GM21381 (cell line): ENCODE measurements at regions not wholly inside any gene's neighbourhood (a gene's known extent, or its start where the extent isn't known, plus 50 kb on each side); places are given as distances from the start of the nearest gene placed in this dataset.
A peak's percentile ranks its signal among the peaks of the same experiment; 100 is the strongest.

Experiments
- ATAC-seq: cut with Tn5 transposase; IDR thresholded peaks from one replicate; pipeline ENCODE4 v1.9.1; 2021; ENCODE audit warnings: mild to moderate bottlenecking, moderate library complexity; ENCODE audit not compliant: unreplicated experiment

DNA sequence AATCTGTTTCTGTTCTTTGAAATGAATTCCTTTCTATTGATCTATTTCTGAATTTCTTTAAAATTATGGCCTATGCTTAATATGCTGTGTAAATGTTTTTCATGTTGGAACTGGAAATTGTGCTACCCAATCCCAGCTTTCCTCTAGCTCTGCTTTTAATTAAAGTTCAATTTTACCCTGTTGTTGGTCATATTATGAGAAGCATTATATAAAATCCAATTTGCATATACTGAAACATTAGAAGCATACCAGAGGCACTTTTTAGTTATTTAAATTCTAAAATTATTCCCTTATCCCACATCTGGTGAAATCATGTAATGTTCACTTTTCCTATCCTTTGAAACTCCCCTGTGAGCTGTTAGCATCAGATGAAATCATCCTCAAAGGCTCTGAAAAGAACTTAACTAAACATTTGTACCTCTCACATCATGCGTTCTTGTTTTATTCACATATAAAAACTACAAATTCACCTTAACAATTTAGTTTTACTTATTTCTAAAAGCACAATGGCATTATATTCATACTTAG is 160.6 kb upstream of the COL21A1 start:
- no peak for ATAC-seq

DNA sequence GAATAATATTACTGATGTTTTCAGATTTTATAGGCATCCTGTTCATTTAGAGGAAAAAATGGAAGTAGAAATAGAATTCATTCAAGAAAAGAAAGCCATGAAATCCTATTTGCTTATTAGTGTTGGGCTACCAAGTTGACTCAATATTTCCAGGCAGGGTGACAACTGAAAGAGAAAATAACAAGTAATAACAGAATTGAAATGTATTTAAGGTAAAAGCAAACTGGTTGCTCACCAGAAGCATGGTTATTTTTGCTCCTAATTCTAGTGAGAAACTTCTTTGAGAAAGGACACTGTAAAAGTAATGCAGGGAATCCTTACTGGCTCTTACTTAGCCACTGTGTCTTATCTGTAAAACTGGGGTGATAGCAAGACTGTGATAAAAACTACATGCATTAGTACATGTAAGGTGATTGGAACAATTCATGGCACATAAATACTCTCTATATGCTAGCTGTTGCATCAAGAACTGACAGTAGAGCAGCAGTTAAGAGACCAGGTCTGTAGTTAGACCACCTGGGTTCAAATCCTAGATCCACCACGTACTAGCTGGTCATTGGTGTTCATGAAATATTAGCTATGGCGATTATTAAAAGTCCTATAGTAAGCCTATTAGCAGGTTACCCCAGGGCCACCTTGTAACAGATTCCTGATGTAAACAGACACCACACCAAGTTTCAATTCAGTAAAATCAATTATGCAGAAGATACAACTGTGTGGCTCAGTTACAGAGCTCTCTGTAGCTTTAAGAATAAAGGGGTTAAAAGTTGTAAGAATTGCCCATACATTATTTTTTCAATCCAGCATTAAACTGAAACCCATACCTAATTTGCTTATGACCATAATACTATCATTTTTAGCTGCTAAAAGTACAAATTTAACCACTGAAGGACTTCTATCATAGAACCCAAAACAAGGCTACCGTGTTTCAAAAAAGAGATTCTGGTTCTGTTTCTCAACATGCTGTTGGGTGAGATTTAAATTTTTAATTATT is 159.2 kb upstream of the COL21A1 start:
- peak; percentile 63 for ATAC-seq

DNA sequence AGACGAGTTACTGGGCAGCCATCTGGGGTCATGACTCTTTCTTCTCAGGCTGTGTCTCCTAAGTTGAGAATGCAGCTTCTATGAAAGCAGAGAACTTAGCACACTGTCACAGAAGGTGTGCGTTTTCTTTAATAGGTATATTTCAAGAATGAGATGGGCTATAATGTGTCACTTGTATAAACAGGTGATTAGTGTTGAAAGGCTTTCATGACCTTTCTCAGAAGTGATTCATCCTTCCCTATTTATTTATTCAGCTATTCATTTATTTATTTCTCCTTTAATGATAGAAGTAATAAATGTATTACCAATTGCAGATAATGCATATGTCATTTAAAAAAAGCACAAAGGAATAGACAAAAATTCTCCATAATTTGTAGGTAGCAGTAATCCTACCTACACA is 157.2 kb upstream of the COL21A1 start:
- no peak for ATAC-seq

DNA sequence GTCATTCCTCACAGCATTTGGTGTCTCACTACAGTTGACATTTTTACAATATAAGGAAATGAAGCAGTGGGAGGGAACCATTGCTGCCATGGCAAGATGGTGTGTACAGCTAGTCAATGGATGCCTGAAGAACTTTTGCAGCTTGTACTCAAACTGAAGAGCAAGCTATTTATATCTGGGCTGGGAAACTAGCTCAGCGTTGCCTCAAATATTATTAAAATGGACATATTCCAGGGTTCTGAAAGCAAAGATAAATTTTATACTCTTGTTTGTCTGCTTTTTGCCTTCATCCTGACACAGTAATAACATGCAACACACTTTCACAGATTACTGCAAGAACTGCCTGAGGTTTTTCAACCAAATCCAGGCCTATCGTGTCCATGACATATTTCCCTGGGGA is 156.4 kb upstream of the COL21A1 start:
- ATAC-seq: no peak

DNA sequence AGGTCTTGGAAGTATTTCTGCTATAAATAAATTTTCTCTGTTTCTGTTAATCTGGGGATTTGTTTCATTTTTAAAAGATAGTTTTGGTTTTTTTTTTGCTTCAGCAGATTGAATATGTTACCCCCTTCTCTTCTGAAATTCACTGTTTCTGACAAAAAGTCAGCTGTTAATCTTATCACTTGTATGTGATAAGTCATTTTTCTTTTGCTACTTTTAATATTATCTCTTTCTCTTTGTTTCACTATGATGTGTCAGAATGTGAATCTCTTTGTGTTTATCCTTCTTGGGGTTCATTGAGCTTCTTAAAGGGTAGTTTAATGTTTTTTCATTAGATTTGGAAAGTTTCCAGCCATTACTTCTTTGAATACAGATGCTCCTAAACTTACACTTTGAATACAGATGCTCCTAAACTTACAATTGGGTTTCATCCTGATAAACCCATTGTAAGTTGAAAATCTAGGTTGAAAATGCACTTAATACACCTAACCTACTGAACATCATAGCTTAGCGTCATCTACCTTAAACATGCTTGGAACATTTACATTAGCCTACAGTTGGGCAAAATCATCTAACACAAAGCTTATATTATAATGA is 154.2 kb upstream of the COL21A1 start:
- no peak for ATAC-seq

DNA sequence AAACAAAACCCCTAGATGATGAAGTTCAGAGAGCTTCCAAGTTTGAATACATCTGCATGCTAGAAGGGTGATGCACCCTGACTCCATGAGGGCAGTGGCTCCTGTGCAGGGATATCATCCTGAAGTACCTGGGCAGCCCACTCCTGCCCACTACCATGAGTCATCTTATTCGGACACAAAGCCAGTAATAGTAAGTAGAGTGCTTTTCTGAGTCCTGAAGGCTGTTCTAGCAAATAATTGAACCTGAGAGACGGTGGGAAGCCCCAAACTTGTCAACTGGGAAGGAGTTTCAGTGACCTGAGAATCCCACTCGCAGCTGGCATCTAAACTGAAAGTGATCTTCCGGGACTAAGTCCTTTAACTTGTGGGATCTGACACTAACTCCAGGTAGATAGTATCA is 152.9 kb upstream of the COL21A1 start:
- no peak for ATAC-seq

DNA sequence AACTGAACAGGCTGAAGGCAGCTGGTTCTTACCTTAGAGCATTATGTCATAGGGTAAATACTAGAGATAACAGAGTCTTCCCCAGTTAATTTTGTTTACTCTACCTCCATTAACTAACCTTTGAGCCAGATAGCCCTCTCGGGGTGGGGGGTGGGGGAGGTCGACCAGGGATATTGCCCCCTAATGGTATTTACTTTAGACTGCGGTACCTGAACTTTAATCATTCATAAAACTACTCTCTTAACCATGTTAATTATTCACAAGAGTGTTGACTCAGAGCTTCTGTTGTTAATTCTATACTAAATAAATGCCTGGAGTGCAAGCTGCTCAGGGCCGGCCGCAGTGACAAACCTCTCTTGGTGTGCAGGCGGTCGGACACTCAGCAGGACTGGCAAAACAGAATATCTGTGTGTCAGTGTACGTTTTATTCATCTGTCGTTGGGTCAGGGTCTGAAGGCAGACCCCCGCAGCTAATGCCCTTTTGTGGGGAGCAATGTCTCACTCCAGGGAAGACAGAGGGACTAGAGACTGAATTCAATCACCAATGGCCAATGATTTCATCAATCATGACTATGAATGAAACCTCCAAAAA is 152.4 kb upstream of the COL21A1 start:
- ATAC-seq: no peak

DNA sequence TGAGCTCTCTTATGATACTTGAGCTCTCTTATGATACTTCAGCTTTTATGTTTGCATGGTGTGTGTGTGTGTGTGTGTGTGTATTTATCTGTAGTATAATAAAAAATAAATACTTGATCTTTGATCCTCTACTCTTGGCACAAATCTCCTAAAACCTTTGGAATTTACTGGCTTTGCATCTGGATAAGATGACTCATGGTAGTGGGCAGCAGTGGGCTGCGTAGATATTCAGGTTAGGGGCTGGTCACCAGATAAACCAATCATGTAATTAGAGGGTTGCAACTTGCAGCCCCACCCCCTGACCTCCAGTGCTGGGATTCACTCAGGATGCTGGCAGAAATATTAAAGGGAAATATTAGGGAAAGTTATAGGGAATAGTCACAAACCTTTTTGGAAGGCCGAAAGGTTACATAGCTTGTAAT is 151.9 kb upstream of the COL21A1 start:
- no peak for ATAC-seq

DNA sequence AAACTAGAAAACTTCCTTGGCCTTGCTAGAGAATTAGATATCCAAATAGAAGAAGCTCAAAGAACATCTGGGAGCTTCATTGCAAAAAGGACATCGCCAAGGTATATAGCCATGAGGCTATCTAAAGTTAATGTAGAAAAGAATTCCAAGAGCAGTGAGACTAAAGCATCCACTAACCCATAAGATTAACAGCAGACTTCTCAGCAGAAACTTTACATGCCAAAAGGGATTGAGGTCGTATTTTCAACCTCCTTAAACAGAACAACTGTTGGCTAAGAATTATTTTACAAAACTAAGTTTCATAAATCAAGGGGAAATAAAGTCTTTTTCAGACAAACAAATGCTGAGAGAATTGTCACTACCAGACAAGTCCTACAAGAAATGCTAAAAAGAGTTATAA is 149.1 kb upstream of the COL21A1 start:
- no peak for ATAC-seq

DNA sequence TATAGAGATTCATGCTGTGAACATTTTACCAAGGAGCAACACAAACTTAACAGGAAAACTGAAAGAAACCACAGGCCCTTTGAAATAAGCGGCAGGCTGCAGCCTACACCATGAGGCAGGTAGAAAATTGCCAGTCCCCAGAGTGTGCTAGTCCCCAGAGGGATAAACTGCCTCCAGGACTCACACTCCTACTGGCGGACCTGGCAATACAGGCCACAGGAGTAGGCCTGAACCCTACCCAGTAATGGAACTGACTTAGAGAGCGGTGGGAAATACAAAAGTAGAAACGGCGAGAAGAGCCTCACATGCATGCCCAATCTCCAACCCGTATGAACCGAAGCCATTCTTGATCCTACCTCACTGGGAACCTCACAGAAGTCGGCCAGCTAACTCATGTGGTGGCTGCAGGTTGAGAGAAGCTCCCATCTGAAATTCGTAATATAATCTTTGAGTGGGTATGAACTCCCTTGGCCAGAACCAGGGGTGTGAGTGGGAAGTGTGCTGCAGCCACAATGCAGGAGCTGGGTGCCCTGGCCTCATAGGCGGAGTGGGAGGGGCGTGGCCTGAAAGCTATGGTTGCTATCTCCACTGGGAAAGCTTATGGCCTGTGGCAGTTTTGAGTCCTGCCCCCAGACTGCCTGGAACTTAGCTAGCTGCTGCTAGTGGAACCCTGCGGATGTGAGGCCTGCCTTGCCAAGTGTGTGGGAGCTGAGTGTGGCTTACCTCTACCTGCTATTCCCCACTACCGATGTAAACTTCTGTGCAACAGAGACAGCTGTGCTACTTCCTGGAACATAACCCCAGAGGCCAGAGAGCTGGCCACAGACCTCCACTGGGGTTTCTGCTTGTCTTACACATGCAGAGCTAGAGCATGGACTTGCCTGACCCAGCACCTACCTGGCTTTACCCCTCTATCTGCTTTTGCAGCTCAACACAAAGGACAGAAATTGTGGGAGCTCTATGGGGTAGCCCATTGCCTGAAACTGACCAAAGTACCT is 146.5 kb upstream of the COL21A1 start:
- ATAC-seq: no peak

DNA sequence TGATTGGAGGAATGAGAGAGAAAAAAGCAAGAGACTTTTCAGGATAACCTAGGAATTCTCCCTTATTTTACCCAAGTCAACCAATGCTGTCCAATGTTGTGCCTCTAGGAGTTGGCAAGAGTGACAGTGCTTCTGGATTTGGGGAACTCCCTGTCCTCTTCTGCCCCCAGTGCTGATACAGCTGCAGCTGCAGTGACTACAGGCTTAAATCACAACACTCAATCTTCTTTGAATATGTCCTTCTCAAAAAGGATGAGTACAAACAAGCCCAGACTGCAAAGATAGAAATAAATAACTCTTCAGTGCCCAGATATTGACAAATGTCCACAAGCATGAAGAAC is 141.0 kb upstream of the COL21A1 start:
- no peak for ATAC-seq

DNA sequence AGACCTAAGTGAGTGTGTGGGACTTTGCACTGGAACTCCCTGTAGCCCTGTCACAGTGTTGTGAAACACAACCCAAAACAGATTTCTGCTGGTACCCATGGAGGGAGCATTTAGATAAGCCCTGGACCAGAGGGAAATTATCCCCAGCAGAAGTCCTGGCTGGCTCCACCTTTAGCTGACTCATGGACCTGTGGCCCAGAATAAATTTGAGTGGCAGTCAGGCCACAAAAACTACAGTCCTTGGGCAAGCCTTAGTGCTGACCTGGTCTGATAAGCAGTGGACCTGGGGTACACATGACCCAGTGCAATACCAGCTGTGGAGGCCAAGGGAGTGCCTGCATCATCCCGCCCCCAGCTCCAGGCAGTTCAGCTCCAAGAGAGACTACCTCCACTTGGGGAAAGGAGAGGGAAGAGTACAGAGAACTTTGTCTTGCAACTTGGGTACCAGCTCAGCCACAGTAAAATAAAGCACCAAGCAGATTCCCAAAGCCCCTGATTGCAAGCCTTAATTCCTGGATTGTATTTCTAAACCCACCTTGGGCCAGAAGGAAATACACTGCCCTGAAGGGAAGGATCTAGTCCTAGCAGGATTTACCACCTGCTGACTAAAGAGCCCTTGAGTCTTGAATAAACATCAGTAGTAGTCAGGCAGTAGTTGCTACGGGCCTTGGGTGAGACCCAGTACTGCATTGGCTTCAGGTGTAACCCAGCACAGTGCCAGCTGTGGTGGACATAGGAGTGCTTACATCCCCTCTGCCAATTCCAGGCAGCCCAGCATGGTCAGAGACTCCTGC is 140.4 kb upstream of the COL21A1 start:
- no peak for ATAC-seq

DNA sequence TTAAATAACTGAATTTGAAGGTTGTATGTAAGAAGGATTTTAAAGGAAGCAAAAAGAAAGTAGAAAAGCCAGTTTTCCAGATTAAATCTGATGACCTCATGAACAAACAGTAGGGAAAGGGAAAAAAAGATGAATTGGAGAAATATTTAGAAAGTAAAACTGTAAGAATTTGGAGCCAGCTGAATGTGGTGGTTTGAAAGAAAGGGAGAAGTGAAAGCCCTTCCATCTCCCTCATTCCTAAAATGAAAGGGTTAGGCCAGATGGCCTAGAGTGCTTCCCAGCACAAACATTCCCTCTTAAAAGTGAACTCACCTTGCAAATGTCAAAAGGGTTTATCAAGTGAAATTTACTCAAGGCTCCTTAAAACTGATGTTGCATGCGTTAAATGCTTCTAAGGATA is 139.3 kb upstream of the COL21A1 start:
- ATAC-seq: no peak

DNA sequence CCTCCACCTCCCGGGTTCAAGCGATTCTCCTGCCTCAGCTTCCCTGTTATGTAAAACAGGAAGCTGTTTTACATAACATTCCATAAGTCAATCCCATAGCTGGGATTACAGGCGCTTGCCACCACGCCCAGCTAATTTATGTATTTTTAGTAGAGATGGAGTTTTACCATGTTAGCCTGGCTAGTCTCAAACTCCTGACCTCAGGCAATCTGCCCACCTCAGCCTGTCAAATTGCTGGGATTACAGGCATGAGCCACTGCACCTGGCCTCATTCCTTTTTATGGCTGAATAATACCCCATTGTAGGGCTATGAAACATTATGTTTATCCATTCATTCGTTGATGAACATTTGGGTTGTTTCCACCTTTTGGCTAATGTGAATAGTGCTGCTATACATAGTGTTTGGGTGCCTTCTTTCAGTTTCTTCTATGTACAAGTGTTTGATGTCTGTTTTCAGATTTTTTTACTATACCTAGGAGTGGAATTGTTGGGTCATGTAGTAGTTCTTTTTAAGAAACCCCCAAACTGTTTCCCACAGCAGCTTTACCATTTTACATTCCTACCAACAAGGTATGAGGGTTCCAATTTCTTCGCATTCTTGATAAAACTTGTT is 138.7 kb upstream of the COL21A1 start:
- ATAC-seq: no peak

DNA sequence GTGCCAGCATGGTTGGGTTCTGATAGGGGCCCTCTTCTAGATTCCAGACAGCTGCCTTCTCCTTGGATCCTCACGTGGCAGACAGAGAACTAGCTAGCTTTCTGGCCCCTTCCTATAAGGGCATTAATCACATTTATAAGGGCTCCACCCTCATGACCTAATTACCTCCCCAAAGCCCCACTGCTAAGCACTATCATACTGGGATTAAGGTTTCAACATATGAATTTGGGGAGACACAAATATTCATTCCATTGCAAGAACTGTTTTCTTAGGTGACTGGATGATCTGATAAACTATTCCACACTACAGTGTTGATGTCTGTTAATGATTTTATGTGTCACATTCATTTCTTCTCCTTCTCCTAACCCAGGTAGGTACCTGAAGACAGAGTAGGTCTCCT is 135.8 kb upstream of the COL21A1 start:
- ATAC-seq: no peak

DNA sequence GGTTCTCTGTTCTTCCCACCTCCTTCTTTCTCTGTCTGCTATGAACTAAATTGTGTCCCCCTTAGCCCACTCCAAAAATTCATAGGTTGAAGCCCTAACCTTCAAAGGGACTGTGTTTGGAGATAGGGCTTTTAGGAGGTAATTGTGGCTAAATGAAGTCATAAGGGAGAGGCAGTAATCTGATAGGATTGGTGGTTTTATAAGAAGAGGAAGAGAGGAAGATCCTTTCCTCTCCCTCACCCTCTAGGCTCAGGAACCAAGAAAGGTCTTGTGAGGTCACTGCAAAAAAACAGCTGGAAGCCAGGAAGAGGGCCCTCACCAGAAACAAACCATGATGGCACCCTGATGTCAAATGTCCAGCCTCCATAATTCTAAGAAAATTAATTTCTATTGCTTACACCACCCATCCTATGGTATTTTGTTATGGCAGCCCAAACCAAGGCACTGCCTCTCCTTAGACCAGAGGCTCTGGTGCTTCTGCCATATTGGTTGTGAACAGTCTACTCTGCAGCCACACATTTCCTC is 135.1 kb upstream of the COL21A1 start:
- no peak for ATAC-seq

DNA sequence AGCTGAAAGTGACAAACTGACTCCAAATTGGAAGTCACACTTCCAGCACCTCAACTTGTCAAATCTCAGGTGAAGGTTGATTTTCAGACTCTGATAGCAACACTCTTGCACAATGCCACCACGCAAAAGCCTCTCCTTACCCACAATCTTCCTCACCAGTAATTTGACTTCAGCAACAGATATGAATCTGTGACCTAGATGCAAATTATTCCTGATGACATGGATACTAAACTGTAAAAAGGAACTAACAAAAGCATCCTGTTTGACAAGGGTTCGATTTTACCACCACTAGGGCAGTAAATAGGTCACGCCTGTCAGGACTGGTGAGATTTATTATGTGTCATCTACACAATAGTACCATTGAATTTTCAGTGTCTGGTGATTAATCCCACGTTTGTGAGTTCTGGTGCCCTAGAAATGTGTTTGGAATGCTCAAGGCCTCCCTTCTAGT is 134.4 kb upstream of the COL21A1 start:
- no peak for ATAC-seq

DNA sequence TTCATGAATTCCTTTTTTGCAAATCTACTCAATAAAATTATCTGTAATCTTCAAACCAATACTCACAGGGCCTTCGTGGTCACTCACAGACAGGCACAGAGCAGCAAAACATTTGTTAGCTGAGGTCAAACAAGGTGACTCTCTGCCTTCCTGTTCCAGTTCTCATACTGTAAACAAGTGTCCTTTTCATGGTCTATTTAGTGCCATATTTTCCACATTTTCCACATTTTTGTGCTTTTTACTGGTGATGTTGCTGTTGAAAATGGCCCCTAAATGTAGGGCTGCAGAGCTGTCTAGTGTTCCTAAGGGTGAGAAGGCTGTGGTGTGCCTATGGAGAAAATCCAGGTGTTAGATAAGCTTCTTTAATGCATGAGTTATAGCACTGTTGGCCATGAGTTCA is 133.1 kb upstream of the COL21A1 start:
- no peak for ATAC-seq

DNA sequence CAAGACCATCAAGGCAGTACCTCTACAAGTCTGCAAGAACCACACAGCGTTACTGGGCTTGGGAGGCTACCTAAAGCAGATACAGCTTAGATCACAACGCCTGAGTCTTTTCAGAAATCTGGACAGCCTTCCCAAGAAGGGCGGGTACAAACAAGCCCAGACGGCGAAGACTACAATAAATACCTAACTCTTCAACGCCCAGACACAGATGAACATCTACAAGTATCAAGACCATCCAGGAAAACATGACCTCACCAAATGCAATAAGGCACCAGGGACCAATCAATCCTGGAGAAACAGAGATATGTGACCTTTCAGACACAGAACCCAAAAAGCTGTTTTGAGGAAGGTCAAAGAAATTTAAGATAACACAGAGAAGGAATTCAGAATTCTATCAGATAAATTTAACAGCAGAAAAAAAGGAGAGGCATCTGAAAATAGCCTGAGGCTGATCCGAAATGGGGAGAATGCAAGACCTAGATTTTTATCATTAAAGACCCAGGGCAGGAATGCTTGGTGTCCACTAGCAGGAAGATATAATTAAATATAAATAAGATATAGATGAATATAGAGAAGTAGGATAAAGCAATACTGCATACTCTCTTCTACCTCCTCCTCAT is 131.7 kb upstream of the COL21A1 start:
- ATAC-seq: no peak
